COR-L47 (cell line): ENCODE measurements at regions not wholly inside any gene's neighbourhood (a gene's known extent, or its start where the extent isn't known, plus 50 kb on each side); places are given as distances from the start of the nearest gene placed in this dataset.
"Not testable (repeated sequence)": the region's sequence is repeated elsewhere in the genome, so short reads cannot be mapped to it uniquely, and the experiment has no call there.

Experiments
- DNase-seq: peaks from one replicate; lab custom pipeline; 2025; lab: John Stamatoyannopoulos, UW

DNA sequence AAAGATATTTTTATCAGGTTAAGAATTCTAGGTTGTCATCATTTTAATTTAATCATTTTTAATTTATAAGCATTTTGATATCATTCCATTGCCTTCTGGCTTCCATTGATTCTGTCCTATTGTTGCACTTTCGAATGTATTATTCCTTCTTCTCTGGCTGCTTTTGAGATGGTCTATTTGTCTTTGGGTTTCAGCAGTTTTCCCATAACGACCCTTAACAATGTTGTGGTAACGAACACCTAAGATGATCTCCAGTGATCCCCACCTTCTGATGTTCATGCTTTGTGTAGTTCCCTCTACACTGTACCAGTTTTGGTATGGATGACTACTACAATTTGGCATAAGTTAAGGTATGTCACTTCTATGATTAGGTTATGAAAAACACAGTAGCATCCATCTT lies 59.9 kb downstream of the MINAR1 start:
- no peak for DNase-seq

DNA sequence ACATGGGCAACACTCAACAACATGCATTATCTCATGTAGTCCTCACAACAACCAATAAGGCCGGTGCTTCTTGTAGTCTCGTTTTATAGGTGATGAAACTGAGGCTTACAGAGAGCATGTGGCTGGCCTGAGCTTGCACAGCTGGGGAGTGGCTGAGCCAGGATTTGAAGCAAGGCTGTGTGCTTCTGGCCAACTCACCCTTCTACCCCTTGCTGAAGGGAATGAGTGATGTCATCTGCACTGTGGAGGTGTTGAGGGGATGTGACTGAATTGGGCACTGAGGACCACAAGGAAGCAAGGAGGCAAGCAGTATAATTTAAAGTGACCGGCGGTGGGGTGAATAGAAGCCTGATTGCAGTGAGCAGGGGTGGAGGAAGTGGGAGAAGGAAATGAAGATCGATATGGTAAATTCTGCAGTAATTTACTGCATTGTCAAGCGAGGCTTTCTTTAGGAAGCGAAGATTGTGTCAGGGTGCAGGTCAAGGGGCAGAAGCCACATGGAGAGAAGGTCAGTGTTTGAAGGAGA lies 62.3 kb downstream of the MINAR1 start:
- DNase-seq, result no peak

DNA sequence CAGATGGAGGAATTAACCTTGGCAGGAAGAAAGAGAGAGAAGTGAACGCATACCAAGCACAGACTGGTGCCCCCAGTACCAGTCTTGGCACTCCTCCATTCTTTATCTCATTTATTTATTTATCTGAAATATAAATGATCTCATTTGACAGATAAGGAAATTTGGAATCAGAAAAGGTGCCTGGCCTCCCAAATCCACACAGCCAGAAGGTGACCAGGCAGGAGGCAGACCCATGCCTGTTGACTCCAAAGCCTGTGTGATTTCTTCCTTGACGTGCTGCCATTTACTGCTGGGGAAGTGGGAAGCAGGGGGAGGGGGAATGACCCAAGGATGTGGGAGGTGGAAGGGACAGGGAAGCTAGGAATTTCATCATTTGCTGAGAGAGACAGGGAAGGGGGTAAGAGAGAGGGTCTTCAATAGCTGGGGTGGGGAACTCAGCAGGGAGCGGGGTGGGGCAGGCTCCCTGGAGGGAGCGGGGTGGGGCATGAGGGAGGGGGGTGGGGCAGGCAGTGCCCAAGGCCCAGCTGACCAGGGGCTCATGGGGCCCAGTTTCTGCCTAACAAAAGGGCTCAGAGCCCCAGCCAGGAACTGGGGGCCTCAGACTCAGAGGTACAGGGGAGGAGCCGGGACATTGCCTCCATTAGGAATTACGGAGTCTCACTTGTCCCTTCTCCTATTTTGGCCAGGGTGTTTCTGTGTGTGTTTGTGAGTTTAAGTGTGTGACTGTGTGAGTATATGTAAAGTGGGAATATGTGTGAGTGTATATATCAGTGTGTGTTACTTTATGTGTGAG lies 63.0 kb downstream of the MINAR1 start:
- DNase-seq, result no peak

DNA sequence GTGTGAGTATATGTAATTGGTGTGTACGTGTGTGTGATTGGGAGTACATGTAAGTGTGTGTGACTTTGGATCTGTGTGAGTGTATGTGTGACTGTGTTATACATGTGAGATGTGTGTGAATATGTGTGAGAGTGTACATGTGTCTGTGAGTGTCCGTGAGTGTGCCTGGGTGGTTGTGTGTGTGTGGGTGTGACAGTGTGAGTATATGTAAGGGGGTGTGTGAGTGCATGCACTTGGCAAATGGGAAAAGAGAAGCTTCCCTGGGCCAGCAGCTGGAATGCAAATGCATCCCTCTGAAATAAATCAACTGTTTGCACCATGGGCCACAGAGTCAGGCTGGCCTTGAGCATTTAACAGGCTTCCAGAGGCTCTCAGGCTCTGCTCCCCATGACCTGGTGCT lies 63.6 kb downstream of the MINAR1 start:
- DNase-seq, result no peak

DNA sequence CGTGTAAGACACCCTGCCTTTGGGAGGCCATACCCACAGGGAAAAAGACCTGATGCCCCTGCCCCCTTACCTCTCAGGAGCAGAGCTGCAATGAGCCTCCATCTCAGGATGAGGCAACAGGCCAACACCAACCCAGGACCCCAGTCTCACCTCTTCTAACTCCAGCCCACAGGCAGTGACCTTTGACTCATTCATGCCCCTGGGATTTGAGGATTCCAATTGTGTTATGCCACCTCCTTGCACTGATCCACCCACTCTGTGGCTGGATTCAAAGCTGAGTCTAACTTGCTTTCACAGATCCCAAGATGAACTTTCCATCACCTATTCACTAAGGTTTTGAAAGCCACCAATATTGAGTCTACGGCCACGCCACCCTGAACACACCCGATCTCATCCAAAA lies 64.7 kb downstream of the MINAR1 start:
- DNase-seq, result no peak

DNA sequence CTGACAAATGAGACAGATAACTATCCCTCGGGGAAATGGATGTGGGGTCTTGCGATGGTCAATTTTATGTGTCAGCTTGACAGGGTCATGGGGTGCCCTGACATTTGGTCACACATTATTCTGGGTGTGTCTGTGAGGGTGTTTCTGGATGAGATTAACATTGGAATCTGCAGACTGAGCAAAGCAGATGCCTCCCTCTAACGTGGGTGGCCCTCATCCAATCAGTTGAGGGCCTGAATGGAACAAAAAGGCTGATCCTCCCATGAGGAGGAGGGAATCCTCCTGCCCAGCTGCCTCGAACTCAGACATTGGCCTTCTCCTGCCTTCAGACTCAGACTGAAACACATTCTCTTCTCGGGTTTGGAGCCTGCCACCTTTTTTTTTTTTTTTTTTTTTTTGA lies 69.0 kb downstream of the MINAR1 start:
- DNase-seq, result no peak

DNA sequence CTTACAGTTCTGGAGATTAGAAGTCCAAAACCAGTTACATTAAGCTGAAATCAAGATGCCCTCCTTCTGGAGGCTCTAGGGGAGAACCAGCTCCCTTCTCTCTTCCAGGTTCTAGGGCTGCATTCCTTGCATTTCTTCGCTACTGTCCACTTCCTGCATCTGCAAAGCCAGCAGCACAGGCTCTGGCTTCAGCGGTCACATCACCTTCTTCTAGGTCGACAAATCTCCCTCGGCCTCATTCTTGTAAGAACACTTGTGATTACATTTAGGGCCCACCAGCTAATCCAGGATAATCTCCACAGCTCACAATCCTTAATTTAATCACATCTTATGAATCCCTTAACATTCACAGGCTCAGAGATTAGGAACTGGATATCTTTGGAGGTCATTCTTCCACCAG lies 73.8 kb downstream of the MINAR1 start:
- no peak for DNase-seq

DNA sequence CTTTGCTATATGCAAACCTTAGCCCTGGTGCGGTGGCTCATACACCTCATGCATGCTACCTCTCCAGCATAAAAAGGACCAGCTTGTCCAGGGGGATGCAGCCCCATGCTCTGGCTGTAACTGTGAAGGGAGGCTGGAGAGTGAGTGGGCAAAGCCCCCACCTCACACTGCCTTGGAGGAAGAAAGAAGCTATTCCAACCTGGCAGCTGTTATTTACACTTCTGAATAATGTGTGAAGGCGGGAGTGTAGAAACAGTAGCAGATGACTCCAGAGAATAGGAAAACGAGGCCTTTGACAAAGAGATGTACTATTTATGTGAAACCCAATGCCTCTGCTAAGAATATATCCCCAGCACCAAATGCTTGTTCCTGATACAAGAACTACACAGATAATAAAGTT lies 80.7 kb downstream of the MINAR1 start:
- DNase-seq, result not testable (repeated sequence)

DNA sequence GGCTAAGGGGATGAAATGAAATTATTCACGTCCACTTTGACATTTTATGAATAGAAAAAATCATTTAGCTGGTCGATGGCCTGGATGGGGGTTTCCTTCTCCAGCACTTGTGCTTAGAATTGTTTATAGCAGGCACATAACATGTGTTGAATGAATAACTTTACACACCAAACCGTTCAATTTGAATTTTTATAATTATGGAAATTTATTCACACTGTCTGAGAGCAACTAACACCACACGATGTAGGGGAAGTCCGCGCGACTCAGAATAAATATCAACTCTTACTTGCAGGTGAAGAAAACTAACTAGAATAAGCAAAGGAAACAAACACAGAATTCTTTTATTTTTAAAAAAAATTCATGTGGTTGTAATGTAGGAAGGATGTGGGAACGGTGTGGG lies 81.3 kb downstream of the MINAR1 start:
- DNase-seq, result no peak

DNA sequence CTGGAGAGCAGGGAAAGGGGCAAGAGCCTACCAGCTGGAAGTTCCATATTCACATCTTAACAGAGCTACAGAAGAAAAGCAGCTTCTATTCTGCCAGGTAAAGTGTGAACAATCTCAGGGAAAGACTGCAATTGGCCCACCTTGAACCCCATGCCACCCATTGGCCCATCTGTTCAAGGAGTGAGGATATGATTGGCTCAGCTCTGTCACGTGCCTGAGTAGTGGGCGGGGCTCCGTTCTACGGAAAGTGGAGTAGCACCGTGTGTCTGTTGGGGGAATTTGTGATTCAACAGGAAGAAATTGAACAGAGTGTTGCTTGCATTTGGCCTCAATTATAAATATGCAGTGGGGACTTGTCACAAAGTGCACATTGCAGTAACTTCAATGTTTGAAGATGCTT lies 81.8 kb downstream of the MINAR1 start:
- no peak for DNase-seq

DNA sequence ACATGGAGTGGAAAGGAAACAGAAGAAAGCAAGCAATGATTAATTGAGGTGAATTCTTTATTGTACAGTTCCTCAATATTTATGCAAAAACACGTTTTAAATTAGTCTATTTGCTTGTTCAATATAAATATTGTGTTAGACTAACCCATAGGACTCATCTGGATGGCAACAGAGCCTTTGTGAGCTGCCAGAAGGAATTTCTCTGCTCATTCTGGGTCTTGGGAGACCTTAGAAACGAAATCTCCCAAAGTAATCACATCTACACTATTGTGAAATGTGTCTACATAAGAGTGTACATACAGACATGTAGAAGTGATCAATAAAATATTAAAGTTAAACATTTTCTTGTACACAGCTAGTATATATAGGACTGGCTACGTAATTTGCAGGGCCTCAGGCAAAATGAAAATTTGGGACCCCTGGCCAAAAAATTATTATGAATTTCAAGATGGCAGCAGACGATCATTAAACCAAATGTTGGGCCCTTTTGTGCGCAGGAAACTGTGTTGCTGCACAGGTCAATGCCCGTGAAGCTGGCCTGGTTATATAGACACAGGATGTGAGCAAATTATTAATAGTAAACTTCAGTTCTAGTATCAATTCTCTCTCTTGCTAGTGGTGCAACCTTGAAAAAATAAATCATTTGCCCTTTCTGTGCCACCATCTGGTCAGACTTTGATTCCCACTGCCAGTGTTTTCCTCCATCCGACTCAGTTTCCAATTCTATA lies 83.3 kb downstream of the MINAR1 start:
- no peak for DNase-seq

DNA sequence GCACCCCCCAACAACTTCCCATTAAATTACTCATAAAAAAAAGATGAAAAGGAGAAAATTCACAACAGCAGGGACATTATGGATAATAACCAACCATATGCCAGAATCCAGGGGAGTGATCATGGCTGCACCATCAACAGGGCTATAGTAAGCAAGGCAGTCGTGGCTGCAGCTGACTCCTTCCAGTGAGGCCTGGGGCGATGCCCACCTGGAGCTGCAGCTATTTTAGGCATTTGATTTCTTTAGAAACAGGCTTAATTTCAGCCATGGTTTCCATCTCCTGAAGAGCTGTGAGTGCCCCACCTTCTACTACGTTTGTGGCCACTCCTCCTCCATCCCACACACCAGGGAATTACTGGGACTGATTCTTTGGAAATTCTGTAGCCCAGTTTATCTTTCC lies 84.0 kb downstream of the MINAR1 start:
- no peak for DNase-seq

DNA sequence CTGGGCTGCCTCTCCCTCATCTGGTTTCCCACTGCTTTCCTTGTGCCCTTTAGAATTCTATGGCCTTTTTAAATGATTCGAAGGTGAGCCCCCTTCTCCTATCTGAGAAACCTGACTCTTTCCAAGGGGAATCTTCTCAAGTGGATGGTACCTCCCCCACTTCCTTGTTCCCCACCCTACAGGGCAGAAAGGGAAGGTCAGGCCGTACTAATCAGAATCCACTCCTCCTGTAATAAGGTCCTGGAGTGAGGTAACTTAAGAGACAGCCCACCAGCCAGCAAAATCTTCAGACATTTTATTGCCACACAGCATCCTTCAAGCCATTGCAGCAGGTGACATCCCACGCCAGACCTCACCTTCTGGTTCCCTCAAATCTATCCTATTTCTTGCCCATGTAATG lies 84.5 kb downstream of the MINAR1 start:
- DNase-seq, result no peak

DNA sequence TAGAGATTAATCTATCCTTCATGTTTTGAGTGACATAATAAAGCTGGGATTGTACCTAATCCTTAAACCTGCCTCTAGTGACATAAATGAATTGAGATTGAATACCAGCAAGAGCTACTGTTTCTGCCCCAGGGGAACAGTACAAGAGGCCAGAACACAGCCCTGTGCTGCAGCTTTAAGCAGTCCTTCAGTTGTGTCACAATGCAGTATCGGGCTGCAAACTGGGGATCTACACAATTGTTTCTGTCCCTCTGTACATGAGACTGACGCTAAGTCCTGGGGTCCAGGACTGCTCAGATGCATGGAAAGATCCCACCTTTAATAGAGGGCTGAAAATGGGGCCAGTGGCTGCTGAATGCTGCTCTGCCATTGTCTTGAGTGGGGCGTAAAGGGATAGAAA lies 87.5 kb downstream of the MINAR1 start:
- DNase-seq, result no peak

DNA sequence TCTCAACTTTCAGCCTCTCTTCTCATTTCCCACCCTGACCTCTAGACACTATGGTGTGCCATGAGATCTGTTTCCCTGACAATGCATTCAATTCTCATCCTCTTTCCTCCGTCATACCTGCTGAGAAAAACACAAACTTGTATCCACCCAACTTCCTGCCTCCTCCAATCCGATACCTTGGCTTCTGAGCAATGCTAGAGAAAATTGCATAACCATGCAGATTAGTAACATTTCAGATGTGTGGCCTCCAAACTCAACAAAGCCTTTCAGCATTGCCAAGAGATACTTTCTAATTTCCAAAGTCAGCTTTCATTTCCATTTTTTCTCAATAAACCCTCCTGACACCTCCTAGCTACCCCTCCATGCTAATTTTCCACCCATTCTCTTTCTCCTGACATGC lies 88.5 kb downstream of the MINAR1 start:
- DNase-seq, result no peak

DNA sequence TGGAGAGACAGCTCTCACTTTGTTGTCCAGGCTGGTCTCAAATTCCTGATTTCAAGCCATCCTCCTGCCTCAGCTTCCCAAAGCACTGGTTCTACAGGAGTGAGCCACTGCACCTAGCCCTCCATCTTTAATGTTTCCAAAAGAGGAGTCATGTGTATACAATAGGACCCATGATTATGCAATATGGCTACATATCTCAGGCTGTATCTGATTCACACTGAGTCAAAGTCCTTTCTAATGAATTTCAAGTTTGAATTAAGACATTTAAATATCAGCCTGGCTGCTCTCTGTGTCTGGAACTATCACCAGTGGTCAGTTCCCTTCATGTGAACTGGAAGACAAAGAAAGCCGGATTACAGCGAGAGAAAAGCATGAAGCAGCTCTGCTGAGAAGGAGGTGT lies 90.5 kb downstream of the MINAR1 start:
- no peak for DNase-seq

DNA sequence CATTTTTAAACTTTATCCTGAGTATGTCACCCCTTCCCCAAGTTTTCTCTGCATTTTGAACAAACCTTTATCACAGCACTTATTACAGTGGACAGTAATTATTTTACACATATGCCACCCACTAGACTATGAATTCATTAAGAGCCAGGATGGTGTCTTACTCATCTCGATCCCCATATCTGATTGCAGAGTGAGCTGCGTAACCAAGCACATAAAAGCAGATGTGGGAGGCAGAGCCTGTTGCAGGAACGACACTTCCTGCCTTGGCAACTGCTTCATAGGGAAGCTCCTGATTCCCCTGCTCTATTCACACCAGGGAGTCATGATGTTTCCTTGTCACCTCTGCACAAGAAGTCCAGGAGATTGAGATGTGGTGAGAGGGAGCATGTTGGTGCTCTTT lies 91.1 kb downstream of the MINAR1 start:
- no peak for DNase-seq

DNA sequence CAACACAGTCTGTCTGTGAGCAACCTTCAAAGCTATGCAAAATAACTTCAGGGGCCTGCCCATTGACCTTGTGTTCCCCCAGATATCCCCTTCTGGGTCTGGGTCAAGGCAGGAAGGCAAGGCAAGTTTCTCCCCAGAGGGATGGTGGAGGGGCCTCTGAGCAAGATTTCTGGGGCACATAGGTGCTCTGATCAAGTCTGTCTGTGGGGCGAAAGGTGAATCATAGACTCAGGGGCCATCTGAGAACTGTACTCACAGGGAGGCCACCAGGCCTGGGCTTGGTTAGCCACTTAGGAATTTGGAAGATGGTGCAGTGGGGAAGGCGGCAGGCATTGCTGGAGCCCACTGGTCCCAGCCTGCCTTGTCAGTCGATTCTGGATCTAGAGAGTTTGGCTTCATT lies 92.4 kb downstream of the MINAR1 start:
- no peak for DNase-seq

DNA sequence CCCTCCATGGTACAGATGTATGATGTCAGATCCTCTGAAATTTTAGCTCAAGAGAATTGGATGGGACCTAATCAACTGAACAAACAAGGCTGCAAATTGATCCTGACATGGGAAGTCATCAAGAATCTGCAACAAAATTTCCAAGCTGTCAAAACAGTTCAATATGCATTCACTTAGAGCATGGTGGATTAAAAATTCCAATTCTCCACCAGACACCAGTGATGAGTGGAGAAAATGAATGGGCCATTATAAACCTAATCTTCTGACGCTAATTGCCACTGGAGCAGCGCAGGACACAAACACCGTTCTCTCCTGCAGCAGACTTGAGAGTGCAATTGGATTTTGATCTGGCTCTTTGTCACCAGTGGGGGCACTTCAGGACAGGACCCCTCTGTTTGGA lies 94.2 kb downstream of the MINAR1 start:
- no peak for DNase-seq

DNA sequence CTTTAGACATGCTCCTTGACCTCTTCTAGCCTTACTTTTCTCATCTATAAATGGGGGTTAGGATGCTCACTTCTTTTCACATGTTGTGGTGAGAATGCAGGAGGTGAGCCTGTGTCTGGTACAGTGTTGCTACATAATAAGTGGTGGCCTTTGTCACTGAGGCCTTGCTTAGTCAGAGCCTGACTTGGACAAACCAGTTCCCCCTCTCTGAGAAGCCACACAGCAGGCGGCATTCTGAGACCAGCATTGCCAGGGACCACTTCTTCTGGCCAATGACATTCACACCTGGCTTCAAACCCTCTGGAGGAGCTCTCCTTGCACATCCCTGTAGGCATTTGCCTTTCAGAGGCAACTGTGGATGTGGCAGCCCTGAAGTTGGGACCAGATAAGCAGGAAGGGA lies 95.7 kb downstream of the MINAR1 start:
- DNase-seq, result no peak

DNA sequence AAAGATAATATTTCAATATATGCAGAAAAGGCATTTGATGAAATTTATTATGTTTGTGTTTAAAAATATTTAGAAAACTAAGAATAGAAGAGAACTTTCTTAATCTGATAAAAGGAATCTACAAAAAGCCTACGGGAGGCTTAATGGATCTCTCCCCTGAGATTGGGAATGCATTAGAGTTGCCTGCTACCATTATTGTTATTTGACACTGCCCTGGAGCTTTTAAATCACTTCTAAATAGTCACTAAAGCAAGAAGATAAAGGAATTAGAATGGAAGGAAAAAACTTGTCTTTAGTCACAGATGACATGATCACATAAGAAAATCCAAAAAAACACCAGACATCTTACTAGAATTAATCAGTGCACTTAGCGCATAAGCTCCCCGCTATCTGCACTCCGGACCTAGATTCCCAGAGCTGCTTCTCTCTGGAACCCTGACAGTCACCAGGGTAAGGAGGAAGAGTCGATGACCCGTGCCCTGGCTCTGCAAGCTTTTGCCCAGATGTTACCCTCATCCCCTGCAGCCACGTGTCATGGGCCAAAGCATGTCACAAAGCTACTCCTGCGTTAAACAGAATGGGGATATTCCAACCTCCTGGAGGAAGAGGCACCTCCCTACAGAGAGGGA lies 97.1 kb downstream of the MINAR1 start:
- DNase-seq, result no peak

DNA sequence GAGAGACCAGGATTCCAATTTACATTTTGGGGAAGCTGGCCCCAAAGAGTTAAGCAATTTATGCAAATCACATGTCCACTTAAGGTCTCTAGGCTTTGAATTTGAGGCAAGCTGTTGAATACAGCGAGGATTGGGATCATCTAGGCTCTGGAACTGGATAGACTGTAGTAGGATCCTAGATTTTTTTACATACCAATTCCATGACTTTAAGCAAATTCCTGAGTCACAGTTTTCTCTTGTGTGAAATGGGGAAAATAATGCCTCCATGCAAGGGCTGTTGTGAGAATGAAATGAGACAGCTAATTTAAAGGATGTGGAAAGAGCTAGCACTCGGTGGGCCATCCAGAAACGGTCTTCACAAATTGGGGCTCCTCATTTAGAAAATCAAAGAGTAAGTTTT lies 103.4 kb downstream of the MINAR1 start:
- no peak for DNase-seq

DNA sequence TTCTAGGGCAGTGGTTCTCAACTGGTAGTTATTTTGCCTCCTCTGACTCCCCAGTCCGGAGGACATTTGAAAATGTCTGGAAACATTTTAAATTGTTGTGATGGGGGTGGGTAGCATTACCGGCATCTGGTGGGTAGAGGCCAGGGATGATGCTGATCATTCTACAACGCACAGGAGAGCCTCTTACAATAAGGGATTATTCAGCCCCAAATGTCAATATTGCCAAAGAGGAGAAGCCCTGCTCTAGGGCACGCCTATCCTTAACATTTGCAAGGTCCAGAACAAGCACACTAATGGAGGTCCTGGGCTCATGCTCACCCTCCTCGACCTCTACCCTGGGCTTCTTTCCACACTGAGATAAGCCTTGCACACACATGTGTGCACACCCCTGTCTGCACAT lies 106.4 kb downstream of the MINAR1 start:
- DNase-seq, result no peak
